Renal cortex interstitium (tissue), 11 donors: ENCODE measurements at regions not wholly inside any gene's neighbourhood (a gene's known extent, or its start where the extent isn't known, plus 50 kb on each side); places are given as distances from the start of the nearest gene placed in this dataset.
A peak's percentile ranks its signal among the peaks of the same experiment; 100 is the strongest.

ENCODE experiments used
- DNase-seq, 11 donors: peaks; one replicate each; pipeline ENCODE4 v3.0.0-alpha.2; 2013; ENCODE audit warnings: low read depth in 9 of 11, low spot score in 4 of 11; ENCODE audit errors: extremely low read depth in 1 of 11

- no peak for DNase-seq
Measured at GRCh38 chr6:44500074-44500473, 112.6 kb downstream of the CDC5L start.

GRCh38 chr6:44503471-44503870 is 116.0 kb downstream of the CDC5L start:
- no peak for DNase-seq

DNA sequence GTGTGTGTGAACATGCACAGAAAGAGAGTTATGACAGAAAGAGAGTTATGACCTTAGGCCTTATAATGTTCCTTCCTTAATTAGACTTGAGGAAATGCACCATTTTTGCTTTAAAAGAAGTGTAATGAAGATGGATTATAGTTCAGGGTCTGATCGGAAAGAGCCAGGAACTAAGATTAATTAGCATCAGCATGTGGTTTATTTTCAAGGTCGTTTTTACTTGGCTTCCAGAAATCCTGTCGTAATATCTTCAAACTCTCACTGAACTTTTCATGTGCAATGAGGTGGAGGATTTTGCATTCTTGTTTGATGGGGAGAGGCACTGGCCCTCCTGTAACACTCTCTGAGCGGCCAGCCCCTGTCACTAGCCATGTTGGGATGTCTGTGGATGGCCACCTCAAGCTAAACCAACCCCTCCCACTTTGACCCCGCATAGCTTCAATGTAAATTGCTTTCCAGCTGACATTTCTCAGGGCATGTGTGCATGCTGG is 116.8 kb downstream of the CDC5L start:
- peak in 10 of 11 donors; percentile 32 to 81 (median 66) for DNase-seq

GRCh38 chr6:44505751-44506150 is 118.2 kb downstream of the CDC5L start:
- DNase-seq: no peak

DNA sequence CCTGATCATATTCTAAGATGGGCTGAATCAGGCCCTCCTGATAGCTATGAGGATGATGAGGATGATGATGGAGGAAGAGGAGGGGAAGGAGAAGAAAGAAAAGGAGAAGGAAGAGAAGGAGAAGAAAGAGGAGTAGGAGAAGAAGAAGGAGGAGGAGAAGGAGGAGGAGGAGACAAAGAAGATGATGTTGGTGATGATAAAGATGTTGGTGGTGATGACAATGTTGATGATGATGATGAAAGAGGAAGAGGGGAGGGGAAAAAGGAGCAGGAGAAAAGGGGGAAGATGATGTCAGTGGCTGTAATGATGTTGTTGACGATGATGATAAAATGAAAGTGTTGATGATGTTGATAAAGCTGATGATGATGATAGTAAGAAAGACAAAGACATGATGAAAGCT is 119.5 kb downstream of the CDC5L start:
- no peak for DNase-seq

DNA sequence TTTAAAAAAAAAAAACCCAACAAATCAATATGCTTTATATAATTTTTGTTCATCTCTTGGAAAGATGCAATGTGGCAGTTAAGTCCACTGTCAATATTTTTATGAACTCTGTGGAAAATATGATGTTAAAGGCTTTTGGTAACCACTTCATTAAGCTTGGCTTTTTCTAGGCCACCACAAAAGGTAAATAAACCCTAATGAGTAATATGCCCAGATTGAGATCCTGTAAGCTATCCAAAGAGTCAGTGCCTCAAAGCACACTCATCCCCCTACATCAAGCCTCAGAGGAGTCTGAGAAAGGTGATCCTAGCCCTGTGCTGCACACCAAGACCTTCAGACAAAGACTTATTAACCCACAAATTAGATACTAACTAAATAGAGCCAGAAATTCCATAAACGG is 121.1 kb downstream of the CDC5L start:
- DNase-seq: no peak

DNA sequence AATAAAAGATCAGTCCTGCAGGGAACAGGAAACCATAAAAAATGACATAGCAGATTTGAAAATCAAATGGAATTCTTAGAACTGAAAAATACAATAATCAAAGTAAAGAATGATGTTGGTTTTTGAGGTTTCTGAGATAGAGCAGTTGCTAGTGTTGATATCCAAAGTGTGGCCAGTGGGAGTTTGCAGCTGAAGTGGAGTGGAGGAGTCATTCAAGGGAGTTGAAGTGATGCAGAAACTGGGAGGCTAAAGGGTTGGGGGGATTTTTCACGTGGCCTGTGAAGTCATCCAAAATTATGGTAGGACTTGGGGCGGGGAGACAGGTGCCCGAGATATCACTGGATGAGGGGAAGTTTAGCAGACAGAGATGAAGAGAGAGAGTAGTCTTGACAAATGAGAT is 123.6 kb downstream of the CDC5L start:
- no peak for DNase-seq

DNA sequence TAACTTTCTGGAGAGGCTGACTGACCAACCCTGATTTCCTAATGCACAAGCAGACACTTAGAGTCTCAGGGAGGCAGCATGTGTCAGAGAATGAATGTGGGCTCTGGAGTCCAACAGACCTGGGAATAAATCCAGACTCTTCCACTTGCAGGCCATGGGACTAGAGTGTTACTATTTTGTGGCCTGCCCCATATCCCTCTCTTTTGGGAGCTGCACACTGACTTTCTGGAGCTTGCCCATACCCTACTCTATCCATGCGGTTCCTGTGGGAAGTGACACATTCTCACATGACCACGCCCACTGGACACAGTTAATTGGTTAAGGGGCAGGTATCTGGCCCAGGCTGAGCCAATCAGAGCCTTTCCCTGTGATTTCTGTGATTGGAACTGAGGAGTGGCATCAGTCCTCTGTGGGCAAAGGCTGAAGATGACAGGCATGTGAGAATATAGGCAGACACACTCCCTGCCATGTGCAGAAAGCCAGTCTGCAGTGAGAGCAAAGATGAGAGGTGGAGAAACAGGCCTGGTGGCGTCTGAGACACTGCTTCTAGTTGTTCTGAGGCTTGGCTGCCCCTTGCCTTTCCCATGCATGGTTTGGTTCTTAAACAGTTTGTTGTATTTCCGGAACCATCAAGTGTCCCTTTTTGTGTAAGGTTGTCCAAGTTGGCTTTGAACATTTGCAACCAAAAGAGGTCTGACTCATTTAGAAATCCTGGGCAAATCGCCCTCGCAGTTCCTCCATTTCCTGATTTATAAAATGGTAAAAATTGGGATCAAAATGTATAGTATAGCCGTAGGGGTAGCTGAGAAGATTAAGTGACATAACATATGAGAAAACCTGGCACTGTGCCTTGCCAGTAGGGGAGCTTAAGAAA is 125.6 kb downstream of the CDC5L start:
- DNase-seq: no peak

GRCh38 chr6:44514085-44514484 is 126.6 kb downstream of the CDC5L start:
- DNase-seq: no peak

DNA sequence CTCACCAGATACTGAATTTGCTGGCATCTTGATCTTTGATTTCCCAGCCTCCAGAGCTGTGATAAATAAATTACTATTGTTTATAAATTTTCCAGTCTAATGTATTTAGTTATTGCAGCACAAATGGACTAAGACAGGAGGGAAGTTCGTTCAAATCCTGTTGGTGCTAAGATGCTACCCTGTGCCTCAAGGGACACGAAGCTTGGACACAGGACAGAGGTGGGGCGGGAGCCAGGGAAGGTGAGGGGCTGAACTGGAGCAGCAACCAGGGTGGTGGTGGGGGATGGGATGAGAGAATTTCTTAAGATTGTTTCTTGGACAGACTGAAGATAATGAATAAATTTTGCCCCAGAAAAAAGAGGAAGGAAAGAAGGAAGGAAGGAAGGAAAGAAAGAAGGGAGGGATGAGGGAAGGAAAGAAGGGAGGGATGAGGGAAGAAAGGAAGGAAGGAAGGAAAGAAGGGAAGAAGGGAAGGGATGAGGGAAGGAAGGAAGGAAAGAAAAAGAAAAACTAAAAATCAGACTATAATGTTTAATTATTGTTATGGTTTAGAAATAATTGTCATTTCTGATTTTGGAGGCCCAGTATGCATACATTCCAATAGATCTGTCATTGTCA is 127.2 kb downstream of the CDC5L start:
- DNase-seq: no peak

- DNase-seq: no peak
Measured at GRCh38 chr6:44522871-44523270, 135.4 kb downstream of the CDC5L start.

DNA sequence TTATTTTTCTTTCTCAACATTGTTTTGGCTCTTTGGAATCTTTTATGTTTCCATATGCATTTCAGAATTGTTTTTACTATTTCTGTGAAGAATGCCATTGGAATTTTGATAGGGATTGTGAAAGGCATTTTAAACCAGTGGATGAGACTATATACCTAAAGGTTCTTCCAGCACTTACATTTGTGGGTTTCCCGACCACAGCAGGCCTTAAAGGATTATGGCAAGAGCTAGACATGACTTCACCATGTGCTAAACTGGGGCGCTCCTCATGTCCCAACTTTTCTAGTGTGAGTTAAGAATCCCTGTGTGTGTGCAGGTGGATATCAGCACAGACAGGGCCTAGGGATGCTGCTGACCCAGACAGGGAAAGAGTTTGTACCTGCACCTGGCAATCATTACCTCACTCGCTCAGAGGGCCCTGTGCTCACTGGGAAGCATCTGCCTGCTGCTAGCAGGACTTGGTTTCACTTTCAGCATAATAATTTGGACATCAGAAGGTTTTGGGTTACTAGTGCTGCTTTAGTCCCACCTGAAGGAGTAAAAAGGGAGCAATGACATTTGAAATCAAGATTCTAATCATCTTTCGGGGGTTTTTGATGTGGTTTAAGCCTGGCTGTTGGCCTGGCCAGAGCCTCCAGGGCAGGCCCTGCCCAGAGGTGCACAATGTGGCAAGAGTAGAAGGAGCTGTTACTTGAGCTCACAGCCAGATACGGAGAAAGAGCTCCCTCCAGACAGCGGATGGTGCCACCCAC is 137.1 kb downstream of the CDC5L start:
- no peak for DNase-seq

DNA sequence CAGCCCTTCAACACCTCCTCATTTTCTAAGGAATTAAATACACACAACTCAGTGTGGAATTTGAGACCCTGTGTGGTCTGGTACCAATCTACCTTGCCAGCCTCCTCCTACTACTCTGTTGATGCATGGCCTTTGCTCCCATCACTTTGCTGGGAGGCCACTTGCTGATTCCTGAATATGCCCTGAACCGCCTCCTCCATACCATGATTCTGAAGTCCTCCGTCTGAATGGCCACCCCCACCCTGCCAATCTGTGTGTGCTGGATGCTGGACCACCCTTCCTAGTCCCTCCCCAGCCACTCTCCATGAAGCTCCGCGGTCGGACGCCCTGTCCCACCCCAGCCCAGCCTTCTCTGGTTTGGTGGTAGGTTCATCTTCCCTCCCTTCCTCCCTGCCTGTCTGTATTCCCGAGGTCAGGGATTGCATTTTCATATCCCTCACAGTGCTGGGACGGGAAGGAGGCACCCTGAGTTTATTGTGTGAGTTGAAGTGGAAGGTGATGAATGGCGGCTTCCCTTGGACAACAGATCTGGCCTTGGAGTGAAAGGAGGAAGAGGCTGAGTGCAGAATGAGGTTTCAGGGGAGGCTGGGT is 138.3 kb downstream of the CDC5L start:
- DNase-seq: no peak

GRCh38 chr6:44527181-44527580 is 139.7 kb downstream of the CDC5L start:
- no peak for DNase-seq

- no peak for DNase-seq
Measured at GRCh38 chr6:44527583-44528369, 140.3 kb downstream of the CDC5L start.

DNA sequence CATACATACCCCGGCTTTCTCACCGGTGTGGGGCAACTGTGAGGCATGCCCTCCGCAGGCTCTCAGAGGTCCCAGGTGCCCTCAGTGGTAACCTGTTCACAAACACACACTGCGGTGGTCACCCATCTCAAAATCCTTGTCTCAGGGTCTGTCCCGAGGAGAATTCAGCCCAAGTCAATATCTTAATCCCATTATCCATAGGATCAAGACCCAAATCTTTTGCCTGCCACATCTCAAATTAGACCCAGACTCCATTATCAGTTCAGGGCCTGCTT is 140.8 kb downstream of the CDC5L start:
- no peak for DNase-seq

- DNase-seq: no peak
Measured at GRCh38 chr6:44528716-44529115, 141.2 kb downstream of the CDC5L start.

GRCh38 chr6:44529146-44529905 is 141.8 kb downstream of the CDC5L start:
- no peak for DNase-seq
